Activated effector memory CD4-positive, alpha-beta T cell treated with Interleukin-2 at 50 U/mL for 16 hours (primary cell): ENCODE measurements at regions not wholly inside any gene's neighbourhood (a gene's known extent, or its start where the extent isn't known, plus 50 kb on each side); places are given as distances from the start of the nearest gene placed in this dataset.

Experiments used
- DNase-seq: peaks from one replicate; pipeline ENCODE4 v3.0.0-alpha.2; 2020

DNA sequence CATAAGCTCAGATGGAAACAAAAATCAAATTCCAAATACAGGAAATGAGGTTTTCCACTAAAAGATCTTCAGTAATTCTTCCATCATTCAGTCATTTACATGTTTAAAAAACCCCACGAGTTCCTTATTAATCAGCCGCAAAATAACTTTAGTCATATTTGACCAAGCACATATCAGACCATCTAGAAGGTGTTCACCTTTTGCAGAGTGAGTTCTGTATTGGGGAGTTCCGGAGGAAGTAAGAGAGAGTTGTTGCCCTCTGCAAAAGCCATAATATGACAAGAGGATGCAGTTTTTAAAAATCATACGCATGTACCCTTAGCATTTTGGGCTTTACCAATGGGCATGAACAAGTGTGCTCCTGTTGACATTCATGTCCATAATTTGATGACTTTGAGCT is 61.6 kb downstream of the CCR1 start:
- no peak for DNase-seq

DNA sequence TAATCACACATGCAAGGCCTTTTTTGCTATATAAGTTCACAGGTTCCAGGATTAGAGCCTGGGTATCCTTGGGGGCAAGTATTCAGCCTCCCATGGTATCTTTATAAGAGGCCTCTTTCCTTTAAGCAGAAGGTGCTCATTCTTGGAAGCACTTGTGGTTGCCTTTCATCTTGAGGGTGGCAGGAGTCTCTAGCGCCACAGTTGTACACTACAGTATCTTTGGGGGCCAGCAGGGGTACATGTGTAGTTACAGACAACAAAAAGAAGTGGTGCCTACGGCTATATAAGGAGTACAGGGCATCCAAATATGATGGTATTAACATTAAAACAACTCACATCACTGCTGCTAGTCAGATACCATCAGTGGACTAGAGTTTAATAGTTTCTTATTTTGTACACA is 62.1 kb downstream of the CCR1 start:
- DNase-seq = no peak

DNA sequence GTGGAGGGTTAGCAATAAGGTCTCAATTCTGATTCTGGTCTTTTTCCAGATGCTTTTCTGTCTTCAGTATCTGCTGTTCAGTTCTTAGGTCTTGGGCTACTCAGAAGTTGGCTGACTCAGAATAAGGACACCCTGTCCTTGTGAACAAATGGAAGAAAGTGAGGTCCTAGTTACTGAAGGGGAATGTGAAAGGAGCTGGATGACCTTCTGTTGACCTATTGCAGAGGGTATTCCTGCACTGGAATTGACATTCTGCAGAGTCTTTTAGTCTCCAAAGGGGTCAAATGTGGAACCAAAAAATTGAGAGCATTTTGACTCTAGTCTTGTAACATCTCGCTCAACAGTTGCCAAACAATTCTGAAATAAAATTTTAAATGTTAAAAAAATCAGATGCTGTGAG is 63.0 kb downstream of the CCR1 start:
- DNase-seq = no peak

DNA sequence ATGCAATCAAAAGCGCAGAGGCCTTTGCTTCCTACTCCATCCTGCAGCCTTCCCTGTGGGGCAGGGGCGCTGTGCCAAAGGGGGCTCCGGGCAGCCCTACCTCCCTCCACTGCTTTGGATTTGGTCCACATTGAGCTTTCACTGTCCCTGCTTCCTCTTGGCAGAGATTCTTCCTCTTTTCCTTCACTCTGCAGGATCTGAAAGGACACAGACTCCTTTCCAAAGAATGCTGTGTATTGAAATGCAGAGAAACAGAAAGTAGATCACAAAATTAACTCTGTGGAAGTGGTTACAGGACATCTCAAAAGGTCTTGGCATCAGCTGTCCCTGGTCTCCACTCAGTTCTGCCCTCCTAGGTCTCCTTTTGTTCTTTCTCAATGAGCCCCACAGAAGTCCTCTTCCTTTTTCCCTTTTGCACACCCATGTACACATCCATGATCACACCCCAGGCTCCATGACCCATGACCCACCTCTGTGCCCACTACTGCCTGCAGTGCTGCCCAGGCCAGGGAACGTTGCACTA is 64.1 kb downstream of the CCR1 start:
- DNase-seq = no peak

DNA sequence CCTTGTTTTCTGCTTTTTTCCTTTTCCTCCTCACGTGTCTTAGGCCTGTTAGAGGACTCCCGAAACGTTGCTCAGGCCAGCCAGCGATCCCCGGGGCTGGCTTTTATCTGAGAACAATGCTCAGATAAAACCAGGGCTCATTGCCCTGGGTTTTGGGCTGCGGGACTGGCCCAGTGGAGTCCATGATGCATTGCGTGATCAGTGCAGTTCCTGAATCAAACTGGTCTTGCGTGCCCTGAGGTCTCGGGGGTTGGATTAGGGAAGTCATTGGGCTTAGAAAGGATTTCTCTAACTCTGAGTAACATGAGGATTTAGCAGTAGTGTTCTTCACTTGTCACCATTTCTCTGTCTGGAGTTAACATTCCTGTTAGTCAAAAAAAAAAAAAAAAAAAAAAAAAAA is 66.3 kb downstream of the CCR1 start:
- DNase-seq = no peak

DNA sequence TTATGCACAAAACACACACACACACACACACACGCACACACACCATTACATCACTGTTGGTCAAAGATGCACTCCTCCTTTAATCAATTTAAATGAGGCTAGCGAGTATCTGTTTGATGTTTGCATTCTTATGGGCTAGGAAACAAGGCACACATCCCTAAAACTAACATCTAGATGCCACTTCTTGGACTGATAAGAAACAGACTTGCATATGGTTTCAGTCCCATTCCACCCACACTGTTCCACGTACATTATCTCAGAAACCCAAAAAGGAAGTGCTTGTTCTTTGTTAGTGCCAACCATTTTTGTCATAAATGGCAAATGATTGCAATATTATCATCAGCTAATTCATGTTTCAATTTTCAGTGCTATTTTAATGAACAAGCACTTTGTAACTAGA is 69.5 kb downstream of the CCR1 start:
- no peak for DNase-seq

DNA sequence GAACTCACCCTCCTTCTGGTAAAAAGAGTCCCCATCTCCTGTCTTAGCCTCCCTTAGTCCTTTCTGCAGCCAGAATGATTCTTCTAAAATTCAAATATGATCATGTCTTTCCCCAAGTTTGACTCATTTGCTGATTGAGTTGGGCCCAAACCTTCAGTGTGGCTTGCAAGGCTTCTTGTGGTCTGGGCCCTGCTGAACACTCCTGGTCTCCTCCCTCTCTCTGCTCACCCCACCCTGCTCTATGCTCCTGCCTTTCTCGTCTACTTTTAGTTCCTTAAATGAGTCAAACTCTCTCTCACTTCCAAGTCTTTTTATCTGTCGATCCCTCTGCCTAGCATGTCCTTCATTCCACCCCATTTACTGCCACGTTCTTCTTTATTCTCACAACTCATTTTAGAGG is 72.6 kb downstream of the CCR1 start:
- DNase-seq = no peak

DNA sequence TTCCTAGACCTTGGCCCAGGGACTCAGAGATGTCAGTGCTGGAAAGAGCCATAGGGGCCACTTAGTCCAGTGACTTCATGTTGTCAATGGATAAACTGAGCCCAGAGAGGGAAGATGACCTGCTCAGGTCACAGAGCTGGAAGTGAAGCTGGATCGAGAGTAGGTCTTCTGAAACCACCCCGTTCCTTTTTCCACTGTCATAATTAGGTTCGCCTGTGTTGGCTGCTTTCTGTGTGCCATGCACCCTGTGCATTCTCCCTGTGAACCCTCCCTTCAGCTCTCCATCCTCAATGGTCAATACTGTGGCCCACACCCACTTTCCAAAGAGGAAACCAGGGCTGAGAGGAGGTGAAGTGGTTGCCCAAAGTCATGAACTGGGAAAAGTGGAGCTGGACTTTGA is 74.8 kb downstream of the CCR1 start:
- no peak for DNase-seq

DNA sequence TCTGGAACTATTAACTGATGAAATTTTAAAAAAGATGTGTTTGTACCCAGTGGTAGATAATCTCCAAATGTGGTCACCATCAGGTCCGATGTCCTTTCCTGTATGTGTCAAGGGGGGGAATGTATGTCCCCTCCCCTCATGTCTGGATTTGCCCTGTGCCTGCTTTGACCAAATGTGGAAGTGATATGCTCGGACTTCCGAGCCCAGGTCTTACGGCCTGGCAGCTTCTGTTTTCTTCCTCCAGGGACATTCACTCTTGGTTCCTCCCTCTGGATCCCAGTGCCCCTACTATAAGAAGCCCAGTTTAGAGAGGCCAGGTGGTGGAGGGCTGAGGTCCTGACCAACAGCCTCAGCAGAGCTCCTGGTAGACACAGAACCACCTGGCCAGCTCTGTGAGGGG is 75.5 kb downstream of the CCR1 start:
- DNase-seq = no peak

DNA sequence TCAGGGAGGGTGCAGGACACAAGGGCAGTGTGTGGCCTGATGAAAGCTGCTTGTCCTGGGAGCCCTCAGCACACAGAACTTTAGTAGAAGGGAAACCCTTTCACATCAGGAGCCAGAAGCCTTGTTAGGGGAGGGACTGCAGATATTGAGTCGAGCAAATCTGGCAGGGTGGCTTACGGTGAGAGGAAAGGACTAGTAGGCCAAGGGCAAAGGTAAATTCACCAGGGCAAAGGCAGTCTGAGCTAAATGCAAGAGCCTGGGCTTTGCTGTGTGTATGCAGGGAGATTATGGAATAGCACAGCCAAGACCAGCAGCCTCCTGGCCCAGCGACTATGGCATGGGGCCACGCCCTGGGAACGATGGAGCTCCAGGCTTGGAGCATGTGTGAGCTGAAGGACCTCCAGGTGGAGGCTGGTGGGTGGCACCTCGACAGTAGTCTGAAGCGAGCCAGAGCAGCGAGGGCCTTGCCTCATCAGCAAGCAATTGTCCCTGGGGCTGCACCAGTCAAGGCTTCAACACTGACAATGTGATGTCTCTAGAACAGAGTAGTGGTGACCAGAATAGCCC is 76.1 kb downstream of the CCR1 start:
- DNase-seq = no peak

DNA sequence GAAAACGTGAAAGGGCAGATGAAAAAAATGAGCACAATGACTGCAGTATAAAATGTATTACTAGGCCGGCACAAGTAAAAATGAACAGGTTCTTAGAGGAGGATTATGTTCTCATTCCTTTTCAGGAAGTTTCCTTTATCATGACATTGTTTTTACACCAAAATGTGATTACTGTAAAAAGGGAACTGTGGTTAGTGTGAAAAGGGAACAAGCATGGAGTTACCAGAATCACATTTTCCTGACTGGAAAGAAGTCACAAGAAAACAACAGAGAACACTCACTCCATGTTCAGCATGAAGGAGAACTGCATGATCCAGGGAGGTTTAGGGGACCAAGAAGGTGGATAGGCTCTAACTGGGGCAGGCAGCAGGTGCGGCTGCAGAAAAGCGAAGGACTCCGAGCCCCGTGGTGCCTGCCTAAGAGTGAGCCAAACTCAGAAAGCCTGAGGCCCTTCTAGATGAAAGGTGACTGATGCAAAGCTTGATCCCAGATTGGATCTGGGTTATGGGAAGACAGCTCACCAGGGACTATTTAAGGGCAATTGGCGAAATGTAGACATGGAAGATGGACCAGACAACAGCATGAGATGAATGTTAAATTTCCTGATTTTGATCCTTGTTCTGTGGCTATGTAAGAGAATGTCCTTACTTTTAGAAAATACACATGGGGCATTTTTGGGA is 77.3 kb downstream of the CCR1 start:
- DNase-seq = no peak

DNA sequence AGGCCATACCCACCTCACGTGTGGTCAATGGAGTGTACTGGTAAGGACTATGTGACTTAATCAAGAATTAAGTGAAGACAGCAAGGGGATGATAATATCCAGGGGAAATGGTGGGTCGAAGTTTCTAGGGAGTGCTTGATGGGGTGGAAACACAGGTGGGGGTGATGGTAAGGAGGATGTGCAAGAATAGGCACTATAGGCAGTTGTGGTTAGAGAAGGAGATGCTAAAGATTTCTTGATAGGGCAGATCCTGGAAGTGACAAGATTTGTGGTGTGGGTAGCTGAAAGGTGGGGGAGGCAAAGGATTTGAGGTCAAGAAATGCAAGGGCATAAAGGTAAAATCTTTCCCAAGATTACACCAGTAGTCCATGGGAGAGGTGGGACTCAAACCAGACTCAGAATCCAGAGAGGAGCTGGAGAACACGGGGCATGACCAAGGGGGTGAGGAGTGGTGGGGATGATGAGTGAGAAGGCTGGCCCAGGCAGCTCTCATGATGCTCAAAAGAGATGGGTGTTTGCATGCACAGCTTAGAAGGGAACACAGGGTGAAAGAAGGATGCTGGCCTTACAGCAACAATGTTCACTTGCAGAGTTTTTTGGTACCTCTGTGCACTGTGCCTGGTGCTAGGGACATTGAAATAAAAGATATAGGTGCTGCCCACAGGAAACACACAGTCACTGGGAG is 78.4 kb downstream of the CCR1 start:
- DNase-seq = no peak

DNA sequence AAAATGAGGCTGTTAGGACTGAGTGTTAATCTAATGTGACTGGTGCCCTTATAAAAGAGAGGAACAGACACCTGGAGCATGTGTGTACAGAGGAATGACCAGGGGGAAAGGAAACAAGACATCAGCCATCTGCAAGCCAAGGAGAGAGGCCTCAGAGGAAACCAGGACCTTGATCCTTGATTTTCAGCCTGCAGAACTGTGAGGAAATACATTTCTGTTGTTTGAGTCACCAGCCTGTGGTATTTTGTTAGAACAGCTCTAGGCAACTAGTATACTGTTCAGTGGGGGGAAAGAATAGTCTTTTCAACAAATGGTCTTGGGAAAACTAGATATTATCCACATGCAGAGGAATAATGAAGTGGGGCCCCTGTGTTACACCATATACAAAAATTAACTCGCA is 80.6 kb downstream of the CCR1 start:
- no peak for DNase-seq

DNA sequence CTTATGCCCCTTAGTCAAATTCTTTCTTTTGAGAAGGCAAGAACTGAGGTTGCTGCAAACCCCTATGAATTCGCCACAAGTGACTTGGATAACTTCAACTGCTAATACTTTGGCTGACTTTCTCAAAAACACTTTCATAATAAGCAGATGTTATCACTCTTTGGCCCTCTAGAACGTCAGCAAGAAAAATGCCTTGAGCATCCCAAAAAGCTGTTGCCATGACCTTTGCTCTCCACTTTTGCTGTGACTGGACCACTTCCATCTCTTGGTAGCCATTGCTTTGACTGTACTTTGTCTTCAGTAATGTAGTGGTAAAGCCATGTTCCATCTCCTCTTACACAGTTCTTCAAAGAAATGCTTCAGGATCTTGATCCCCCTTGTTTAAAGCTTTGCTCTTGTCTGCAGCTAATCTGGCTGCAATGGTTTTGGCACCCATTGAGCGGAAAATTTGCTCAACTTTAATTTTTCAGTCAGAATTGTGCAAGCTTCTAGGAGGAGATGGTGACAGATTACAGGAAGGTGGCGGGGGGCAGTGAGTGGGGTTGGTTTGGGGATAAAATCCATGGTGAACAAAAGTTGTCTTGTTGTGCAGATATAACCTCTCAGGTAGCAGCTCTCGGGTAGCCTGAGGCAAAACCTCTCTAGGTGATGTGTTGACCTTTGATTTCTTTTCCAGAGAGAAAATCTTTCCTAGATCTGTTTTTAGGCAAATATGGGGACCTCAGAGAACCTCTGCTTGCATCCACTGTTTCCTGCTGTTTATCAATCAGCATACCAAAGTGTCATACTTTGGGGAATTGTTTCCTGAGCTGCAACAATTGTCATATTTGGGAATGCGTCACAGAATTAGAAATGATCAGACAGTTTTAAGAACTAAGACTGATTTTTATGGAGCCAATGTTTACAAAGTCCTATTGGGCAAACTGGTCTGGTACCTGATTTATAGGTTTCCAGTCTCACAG is 83.6 kb downstream of the CCR1 start:
- no peak for DNase-seq

DNA sequence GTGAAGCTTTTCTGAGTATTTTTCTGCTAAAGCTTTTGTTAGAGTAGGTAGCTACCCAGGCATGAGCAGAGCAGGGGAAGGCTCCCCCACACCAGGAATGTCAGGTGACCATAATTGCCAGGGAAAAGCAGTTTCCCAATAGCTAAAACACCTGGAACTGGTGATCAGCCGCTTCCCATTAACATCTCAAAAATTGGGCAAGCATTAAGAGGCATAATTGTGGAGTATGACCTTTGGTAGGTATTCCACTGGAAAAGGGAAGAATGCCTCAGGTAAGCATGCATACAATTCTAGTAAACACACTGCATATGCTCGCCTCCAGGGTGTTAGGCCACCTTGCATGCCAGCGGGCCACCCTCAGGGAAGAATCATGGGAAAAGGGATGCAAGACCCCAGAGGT is 84.5 kb downstream of the CCR1 start:
- DNase-seq = no peak

DNA sequence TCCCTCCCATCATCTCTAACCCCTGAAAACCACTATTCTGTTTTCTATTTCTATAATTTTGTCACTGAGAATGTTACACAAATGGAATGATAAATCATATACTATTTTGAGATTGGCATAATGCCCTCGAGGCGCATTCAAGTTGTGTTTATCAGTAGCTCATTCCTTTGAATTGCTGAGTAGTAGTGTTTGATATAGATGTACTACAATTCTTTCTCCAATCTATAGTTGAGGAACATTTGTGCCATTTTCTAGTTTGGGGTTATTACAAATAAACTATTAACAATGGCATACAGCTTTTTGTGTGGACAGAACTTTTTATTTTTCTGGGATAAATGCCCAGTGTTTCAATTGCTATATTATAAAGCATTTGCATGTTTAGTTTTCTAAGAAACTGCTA is 86.0 kb downstream of the CCR1 start:
- no peak for DNase-seq

DNA sequence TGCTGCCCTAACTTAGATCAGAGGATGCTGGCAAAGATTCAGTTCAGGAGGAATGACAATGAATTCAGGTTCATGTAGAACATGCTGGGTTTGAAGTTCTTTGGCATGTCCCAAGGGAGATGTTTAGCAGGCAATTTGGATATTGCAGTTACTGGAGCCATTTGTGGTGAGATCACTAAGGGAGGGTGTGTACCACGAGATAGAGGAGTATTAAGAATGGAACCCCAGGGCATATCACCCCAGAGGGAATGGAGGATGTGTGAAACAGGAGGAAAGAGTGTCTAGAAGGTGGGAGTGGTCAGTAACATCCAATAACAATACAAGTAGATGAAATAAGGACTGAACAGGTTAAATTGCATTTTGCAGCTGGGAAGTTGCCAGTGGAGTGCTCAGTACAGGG is 87.1 kb downstream of the CCR1 start:
- no peak for DNase-seq

DNA sequence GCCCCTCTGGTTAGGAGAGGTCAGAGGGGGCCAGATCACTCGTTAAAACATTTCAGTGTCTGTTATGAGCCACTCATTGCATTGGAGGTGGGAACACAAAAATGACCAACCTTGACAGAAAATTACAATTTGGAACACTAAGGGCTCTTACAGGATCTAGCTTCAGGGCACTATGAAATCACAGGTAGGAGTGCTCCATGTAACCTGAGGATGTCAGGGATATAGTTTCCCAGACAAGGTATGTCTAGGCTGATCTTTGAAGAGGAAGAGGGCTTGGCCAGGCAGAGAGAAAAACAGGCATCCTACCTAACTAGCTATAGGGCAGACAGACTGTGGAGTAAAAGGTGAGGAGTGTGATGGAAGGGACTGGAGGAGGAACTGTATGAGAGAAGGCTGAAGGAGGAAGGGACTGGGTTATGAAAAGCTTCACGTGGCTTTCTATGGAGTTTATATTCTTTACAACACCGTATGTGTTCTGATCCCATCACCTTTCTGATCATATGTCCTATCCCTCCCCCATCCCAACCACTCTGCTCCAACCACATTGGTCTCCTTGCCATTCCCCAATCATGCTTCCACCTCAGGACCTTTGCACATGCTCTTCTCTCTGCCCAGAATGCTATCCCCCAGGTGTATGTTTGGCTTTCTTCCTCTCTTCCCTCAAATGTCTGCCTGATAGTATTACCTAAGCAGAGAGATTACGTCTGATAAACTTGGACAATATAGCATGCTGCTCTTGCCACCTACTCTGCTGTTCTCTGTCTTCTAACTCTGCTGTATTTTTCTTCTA is 88.2 kb downstream of the CCR1 start:
- DNase-seq = no peak

DNA sequence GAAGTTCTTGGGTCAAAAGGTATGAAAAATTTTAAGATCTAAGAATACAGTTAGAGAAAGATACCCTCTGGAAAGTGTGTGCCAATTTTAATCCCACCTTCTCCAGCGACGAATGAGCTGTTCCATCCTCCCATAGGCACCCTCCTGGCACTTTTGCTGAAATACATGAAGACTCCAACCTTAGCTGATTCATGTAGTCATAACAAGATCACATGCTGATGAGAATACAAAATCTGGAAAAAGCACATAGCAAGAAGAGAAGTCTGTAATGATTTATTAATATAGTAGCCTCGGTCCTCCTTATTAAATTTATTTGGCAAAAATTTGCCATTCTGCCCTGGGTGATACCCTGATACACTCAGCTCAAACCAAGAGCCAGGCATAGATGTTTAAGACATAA is 88.9 kb downstream of the CCR1 start:
- DNase-seq = no peak

DNA sequence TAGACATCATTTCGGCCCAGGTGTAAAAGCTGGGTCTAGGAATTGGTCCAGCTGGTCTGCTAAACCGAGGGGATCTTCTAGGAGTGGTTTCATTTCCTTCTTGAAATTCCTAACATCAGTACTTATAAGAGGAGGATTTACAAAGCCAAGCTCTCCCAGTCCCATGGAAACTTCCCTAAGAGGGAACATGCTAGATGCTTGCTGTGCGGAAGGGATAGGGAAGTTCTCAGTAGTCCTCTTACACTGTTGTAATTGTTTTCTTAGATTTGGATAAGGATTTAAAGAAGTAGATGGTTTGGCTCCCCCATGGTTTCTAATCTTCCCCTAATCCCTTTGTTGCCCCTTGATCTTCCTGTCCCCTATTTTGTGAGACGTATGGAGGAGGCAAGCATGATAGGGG is 89.7 kb upstream of the XCR1 start:
- DNase-seq = no peak

DNA sequence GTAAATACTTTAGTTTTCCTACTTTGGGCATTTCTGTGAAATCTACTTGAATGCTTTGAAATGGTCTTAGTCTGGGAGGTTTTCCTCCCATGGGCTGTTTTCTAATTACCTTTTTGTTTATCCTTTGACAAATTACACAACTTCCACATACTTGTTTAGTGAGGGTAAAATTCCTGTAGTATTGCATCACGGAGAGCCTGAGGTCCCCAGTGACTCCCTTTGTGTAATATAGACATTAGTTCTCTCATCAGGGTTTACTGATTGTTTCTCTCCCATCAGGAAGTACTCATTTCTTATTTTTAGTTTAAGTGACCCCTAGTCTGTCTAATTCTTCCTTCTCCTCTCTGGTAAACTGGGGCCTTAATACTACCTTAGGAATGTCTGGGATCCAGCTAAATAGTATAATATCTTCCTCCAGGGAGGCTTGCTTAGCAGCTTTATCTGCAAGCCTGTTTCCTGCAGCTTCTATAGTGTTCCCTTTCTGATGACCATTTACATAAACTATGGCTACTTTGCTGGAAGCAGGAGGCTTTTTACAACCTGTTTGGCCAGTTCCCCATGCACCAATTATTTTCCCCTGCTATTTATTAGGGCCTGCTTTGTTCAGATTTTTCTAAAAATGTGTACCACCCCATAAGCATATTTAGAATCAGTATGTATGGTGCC is 87.2 kb upstream of the XCR1 start:
- DNase-seq = no peak

DNA sequence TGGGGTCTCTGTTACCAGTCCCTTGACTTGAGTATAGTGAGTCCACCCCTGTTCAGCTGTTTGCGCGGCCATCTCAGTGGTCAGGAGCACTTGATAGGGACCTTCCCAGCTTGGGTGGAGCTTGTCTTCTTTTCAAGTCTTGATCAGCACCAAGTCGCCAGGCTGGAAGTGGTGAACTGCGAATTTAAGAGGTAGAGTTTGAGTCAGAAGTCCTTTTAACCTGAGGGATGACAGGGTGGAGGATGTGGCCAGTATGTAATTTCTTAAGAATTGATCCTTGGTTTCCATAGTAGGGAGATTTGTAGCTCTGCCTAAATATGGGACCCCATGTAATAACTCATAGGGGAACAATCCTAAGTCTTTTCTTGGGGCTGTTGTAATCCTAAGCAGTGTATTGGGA is 86.3 kb upstream of the XCR1 start:
- no peak for DNase-seq
